NCI-H2196 (cell line): ENCODE measurements at regions not wholly inside any gene's neighbourhood (a gene's known extent, or its start where the extent isn't known, plus 50 kb on each side); places are given as distances from the start of the nearest gene placed in this dataset.

Source experiments
- DNase-seq: peaks from one replicate; lab custom pipeline; 2025; ENCODE audit not compliant: unreplicated experiment; lab: John Stamatoyannopoulos, UW

DNA sequence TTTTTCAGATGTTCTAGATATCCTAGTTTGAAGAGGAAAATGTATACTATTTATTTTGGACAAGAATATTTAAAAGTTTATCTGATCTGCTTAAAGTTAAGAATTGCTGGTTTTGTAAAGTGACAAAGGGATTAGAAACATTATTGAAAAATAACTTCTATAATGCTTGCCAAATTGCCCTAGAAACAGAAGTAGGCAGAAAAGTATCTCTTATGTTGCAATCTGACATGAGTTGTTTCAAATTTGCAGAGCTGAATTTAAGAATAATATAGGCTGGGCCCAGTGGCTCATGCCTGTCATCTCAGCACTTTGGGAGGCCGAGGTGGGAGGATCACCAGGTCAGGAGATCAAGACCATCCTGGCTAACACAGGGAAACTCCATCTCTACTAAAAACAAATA, 777.1 kb downstream of the LIG4 start:
- DNase-seq = no peak

DNA sequence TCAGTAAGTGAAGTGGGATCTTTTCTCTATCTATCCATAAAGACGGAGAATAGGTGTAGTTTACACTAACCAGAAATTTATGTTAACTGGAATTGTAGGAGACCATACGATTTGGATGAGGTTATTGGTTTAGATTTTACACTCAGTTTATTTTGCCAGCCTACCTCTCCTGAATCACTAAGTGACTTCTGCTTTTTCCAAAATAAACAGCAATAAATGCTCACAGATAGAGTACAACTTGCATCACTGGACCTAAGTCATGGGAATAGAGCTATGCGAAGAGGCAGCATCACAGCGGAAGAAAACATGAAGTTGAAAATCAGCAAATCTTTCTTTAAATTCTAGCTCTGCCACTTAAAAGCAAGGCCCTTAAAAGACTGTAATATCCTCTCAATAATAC, 781.0 kb downstream of the LIG4 start:
- no peak for DNase-seq

DNA sequence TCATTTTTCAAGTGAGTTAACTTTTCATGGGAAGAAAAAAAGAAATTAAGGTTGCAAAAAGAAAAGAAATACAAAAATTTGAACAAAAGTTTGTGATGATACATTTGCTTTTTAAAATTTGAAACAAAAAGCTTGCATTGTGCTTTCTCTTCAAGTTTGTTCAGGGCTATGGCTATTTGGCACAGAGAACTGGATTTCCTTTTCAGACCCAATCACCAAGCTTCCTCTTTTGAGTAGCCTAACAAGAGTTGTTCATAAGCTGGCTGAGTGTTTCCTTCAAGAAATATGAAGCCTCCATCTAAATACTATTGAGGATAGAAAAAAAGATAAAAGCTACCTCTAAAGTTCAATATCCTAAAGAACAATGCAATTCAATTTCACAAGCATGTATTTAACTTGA, 787.8 kb downstream of the LIG4 start:
- no peak for DNase-seq

DNA sequence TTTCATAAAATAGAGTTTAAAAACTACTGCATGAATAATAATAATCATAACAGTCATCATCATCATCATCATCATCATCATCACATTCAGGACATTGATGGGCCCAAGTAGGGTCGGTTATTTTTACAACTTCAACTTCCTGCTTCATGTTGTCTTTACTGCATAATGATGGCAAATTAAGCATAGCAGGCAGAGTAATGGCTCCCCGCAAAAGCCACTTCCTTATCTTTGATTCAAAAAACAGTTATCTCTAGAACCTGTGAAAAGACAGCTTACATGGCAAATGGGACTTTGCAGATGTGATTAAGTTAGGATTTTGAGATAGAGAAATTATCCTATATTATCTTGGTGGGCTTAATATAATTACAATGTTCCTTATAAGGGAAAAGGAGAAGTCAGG, 792.9 kb downstream of the LIG4 start:
- no peak for DNase-seq

DNA sequence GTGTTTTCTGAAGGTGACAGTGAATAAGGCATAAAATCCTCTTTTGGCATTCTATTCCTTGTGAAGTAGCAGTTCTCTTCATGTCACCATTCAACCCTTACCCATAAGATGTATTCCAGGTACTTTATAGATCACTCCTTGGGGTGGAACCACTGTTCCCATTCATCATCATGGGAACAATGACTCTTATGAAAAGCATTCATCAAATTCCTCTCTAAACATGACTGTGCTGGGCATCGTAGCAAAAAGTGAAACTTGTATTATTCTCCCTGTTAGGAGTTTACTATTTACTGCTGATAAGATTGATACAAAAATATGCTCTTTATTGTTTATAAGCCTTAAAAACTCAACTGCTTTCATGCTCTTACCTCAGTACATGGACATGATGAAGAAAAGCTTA, 793.4 kb downstream of the LIG4 start:
- no peak for DNase-seq

DNA sequence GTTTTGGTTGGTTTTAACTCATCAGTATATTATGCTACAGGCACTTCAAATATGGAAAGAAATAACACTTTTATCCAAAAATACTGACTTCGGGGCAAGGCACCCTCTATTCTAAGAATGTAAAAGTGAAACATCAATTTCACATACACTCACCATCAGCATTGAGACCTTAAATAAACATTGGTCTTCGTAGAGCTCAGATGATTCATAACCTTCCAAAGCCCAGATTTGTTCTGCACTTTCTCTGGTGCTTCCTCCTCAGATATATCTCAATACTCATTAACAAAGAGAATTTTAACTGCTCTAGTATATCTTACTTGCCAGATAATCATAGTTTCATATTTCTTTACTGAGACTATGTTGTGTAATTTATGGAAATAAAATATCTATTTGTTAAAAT, 794.3 kb downstream of the LIG4 start:
- DNase-seq = no peak

DNA sequence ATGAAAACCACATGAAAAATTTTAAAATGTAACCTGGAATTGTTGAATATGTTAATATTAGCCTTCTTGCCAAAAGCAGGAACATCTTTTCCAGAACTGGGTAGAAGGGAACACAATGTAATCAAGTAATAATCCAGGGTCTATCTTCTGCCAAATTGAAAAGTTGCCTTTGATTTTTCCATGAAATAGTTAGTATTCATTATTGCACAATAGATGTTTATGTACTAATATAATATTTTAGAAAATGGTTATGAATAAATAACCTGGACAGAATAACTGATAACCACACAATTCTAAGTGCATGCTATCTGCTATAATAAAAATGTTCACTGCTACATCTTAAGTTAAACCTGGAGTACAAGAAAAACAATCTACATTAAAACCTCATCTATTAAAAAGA, 802.3 kb downstream of the LIG4 start:
- no peak for DNase-seq

DNA sequence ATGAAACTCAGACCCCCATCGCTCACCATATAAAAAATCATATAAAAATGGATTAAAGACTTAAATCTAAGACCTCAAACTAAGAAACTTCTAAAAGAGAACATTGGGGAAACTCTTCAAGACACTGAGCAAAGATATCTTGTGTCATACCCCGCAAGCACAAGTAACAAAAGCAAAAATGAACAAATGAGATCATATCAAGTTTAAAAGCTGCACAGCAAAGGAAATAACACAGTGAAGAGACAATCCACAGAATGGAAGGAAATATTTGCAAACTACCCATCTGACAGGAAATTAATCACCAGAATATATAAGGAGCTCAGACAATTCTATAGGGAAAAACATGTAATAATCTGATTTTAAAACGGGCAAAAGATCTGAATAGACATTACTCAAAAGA, 808.3 kb downstream of the LIG4 start:
- DNase-seq = no peak

DNA sequence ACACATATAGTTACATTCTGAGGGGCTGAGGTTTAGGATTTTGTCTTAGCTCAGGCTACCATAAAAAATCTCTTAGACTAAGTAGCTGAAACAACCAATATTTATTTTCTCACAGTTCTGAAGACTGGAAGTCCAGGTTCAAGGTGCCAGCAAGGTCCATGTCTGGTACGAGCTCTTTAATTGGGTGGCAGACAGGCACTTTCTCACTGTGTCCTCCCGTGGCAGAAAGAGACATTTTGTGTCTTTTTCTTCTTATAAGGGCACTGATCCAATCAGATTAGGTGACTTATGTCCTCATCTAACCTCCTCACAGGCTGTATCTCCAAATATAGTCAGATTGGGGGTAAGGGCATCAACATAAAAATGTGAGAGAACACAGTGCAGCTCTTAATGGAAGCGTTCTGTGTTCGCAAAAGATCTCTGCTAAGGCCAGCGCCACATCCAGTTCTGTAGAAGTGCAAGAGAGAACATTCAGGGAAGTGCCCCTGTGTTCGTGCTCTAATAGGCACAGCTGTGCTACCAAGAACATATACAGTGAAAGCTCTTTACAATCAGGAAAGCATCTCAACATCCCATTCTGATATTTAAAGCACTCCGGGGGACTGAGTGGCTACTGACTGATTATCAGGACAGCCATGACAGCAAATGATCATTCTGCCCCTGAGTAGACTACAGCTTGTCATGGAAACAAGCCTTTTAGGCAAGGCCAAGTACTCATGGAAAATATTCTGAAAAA, 819.2 kb downstream of the LIG4 start:
- DNase-seq = no peak

DNA sequence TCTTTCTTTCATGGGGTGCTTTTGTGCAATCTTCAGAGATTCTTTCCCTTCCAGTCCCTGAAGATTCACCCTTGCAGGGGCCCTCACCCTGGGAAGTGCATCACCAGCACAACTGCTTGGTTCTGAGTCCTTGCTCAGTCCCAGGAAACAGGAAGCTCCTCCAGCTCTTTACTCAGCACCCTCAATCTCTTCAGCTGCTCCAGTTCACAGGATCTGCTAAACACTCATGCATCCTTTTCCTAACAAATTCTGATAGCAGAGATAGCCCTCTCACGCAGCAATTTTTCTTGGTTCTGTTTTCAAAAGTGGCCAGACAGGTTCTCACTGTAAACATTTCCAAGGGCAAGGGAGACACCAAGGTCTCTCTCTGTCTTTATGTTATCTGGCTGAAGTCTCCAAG, 823.1 kb downstream of the LIG4 start:
- no peak for DNase-seq

DNA sequence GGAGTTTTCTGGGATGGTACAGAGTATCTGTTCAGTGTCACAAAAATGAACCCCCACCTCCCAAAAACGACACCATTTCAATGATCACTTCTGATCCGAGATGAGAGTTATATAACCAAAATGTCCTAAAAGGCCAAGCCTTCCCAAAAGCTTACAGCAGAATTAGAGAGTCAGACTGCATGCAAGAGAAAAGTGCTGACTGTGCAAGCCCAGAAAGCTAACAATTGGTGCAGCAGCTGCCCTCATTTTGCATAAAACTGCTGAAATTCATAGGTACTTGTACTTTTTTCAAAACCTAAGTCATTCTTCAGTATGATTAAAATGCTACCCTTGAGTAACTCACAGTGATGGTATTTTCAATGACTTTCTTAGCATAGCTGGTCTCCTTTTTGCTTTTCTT, 819.6 kb upstream of the ARGLU1 start:
- no peak for DNase-seq

DNA sequence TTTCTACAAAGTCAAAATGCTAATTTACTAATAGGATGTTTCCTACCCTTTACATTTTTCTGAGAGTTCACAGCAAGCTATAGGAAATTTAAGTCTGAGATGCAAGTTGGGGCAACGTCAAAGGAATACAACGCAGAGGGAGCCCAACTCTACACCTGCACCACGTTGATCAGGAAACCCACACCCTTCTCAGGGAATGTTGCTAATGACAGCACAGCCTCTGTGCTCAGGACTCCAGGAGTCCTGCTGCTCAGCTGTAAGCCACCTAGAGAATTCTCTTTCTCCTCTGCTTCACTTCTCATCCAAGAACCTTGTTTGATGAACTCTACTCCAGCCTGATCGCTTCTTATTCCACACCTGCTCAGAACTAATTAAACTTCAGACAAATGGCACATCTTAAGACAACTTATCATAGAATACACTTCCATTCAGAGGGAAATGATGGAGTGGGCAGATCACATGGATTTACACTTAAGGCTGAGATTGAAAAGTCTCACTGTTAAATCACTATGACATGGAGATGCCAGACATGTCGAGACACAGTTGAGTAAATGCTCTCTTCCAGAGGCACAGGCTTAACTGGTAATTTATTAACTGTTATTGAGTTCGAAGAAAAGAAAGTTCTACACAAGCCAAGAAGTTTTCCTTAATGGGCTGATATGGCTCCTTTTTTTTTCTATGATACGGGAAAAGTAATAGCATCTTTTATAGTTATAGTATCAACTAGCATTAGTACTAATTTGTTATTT, 811.6 kb upstream of the ARGLU1 start:
- DNase-seq = no peak

DNA sequence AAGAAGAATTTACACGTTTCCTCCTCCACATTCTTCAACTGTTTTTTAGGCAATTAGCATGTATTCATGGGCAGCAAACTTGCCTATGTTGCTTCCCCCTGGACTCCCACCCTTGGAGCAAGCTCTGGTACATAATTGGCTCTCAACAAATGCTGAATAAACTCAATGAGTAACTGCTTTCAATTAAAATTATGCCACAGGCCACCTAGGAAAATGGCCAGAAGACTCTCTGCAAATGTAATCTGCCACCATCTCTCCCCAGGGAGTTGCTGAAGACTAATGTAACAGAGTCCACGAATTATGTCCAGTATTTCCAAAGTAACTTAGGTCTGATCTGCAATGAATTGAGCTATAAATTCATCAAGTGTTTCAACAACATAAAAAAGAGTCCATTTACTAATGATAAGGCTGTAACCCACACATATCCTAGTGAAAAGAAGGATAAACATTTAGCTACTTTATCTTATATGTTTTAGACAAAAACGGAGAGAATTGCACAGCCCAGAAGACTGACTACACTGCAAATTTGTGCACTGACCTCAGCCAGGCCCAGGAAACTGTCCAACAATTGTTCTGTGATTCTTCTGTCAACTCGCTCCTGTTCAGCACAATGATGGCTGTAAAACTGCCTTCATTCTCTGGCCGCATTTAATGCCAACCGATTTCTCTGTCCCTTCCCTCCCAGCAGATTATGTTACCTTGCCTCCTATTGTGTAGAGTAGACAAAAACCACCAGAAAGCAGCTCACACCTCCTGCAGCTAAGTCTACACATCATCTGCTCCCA, 808.6 kb upstream of the ARGLU1 start:
- peak; percentile 45 for DNase-seq

DNA sequence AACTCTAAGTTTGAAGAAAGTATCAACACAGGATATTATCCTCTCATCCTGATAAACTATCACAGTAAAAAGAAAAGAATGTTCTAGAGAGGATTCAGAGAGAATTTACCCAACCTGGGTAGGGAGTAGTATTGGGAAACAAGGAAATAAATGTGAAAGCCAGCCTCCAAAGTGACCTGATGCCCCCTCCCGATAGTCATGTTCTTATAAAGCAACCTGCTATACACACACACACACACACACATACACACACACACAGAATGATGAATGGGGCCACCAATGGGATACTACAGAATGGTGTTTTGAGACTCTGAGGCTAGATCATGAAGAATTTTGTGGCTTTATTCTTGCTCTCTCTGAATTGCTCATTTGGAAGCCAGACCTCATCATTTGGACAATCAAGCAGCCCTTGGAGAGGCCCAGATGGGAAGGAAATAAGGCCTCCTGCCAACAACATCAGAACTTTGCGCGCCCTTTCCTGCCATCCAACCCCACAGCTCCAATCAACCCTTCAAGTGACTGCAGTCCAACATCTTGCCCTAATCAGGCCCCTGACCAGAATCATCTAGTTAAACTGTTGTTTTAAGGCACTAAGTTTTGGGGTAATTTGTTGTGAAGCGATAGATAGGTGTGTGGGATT, 807.9 kb upstream of the ARGLU1 start:
- DNase-seq = no peak

DNA sequence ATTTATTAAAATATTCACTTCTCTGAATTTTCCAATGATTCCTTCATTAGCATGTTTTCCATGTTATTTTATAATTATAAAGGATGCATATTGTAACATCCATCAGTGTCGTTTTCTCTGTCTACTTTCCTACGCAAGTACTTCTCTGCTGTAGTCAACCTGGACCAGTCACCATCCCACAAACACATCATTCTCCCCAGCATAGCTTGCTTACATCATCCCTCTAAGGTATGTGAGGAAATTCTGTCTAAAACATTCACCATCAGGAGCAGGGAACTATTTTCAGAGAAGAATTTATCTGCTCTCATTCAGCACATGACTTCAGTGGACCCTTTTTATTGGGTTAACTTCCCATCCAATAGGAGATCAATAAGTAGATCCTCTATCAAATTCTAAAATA, 806.1 kb upstream of the ARGLU1 start:
- DNase-seq = no peak

DNA sequence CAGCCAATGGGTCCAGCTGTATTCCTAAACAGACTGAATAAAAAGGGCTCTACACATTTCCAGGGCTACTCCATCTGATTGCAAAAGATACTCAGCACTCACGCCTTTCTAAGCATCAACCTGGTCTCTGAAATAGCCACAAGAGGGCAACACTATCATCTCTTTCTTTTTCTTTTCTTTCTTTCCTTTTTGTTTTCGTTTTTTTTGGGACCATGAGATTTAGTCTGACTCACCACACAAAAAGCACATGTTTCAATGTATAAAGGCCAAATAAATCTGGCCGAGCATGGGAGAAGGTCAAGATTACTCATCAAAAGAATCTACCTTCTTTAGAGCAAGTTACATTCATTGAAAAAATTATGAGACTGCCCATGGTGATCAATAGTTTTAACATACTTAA, 805.6 kb upstream of the ARGLU1 start:
- peak; percentile 16 for DNase-seq

DNA sequence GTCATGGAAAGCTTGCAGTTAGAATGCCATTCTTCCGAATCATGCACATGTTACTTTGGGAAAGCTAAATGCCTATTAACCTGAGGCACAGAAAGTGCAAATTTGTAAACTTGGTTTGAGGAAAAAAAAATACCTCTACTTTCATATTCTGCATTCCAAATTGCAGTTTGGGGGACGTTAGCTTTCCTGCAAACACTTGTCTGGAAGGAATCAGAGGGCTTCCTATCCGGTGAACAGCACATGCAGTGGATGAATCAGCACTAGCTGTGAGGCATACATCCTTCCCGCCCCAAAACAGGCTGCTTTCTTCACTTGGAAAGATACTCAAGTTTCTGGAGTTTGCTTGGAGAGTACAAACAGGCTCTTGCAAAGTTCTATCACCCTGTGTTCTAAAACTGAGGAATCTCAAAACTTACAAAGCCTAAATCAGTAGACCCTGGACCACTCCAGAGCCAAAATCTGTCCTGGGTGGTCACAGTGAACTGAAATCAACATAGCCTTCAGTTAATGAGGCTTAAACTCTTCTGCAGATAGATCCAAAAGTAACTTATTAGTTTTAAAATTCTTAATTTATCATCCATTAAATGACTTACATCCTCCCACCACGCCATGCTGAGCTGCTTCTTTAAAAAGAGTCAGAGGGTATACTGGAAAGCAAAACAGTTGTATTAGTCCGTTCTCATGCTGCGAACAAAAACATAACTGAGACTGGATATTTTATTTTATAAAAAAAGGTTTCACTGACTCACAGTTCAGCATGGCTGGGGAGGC, 802.3 kb upstream of the ARGLU1 start:
- no peak for DNase-seq

DNA sequence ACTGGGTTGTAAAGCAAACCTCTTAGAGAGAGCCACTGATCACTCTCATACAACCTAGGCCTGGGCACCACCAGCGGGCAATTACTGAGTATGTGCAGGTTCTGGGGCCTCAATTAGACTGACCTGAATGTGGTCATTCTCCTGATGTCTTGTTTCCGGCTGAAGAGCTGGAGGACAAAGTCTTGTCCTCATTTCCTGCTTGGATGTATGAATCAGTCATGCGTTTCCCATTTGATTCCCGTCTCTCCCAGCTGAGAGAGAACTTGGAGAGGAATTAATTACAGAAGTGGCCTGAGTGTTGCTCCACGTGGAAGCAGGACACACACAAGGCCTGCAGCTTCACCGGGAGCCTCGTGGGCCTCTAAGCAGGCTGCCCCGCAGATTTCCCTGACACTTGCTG, 799.3 kb upstream of the ARGLU1 start:
- DNase-seq = no peak

DNA sequence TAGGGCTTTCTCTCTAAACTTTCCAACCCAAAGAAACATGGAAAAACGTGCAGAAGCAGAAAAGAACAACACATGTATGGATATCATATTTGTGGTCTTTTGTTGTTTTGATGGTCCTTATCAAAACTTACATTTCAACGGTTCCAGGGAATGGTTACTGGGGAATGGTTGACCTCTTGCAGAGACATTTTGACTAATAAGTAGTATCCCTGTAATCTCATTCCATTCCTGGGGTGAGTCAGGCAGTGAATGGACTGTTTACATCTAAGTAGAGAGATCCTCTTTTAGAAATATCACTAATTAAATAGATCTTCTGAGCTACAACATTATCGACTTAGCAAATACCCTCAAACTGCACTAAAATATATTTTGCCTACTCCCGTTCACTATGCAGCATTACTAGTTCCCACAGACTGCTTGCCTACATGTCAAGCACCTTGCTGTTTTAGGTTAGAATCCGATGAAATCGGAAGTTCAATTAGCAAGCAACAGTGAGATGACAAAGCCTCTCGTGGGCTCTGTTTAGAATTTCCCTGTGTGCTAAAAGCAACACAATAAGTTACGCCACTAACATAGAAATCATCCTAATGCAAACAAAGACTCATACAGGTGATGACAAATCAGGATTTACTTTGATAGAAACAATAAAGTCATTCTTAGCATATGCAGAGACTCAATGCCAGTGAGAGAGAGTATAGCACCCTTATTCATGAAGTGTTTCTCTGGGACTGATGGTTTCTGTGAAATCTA, 797.7 kb upstream of the ARGLU1 start:
- DNase-seq = no peak

DNA sequence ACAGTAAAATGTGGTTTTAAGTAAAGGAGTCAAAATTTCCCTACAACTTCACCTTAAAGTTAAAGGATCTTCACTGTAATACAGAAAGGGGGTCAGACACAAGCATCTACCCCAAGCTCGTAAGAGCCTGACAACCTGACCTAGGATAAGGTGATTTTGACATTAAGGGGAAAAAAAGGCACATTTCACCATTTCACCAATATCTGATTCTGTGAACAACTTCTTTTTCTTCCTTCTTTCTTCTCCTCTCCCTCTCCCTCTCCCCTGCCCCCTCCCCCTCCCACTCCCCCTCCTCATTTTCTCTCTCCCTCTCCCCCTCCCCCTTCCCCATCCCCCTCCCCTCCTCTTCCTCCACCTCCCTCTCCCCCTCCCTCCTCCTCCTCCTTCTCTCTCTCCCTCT, 796.7 kb upstream of the ARGLU1 start:
- DNase-seq = no peak
